ENCODE measurements at regions not wholly inside any gene's neighbourhood (a gene's known extent, or its start where the extent isn't known, plus 50 kb on each side); places are given as distances from the start of the nearest gene placed in this dataset.

DNA sequence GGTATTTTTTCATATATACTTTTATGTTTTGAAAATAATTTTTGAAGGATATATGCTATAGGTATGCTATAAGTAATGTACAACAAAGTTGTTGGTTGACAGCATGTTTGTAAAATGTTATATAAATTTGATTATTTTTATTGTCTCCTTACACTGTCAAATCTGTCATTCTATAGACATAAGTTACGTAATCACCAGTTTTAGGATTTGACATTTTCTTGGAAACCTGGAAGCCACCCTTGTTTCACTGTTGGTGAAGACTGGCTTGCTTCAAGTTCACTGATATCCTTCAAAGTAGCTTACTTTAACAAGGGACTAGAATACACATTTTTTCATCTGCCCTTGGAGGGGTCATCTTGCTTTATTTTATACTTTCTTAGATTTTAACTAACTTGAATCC is 1288.6 kb upstream of the EYS start:
- Histone ChIP-seq H3K4me1 (replicated peaks in 1 of 4; ENCODE audit: control insufficient read depth in 3 of 4, insufficient read depth in 4 of 4, low read length in 3 of 4) (no peaks in the 10 kb centered on the region), H3K23me2 (ENCODE audit: low read depth, low read length) (no peaks in the 10 kb centered on the region), H4K5ac (ENCODE audit: insufficient read length, low read depth, low read length) (no peak overlapping the region), H2AFZ (ENCODE audit: low read length) (no peak overlapping the region), H3K79me1 (ENCODE audit: low read depth, low read length) (no peaks in the 10 kb centered on the region), H3K36me3 (ENCODE audit: control insufficient read depth in 2 of 4, insufficient read depth in 4 of 4, low read length in 3 of 4) (no peaks in the 10 kb centered on the region), H3K27ac (ENCODE audit: low read depth, low read length) (no peak overlapping the region), H2BK15ac (ENCODE audit: low read length) (no peak overlapping the region), H3K18ac (ENCODE audit: extremely low read depth, low read length) (no peak overlapping the region), H2BK12ac (ENCODE audit: low read depth, low read length) (no peak overlapping the region), H3K27me3 (replicated peaks in 1 of 4; ENCODE audit: control insufficient read depth in 3 of 4, extremely low read depth in 1 of 4, insufficient read depth in 3 of 4, low read length in 3 of 4) (no peaks in the 10 kb centered on the region), H4K20me1 (replicated peaks in 1 of 2; ENCODE audit: control insufficient read depth in 1 of 2, insufficient read depth in 2 of 2, low read length in 2 of 2) (no peaks in the 10 kb centered on the region), H3K9ac (replicated peaks in 1 of 4; ENCODE audit: extremely low read depth in 1 of 4, low read depth in 3 of 4, low read length in 3 of 4) (no peak overlapping the region), H4K91ac (replicated peaks; ENCODE audit: insufficient read length, low read length) (no peak overlapping the region), H3K14ac (ENCODE audit: insufficient read length) (no peak overlapping the region), H3K4ac (replicated peaks; ENCODE audit: insufficient read length, low read depth, low read length) (no peak overlapping the region), H3K4me3 (ENCODE audit: extremely low read depth in 1 of 4, insufficient read depth in 2 of 4, low read depth in 3 of 4, low read length in 4 of 4) (no peak overlapping the region), H3K23ac (ENCODE audit: insufficient read length) (no peak overlapping the region), H2AK5ac (ENCODE audit: low read depth, low read length) (no peak overlapping the region), H4K8ac (ENCODE audit: extremely low read depth, insufficient read depth, low read length) (no peak overlapping the region), H3K4me2 (ENCODE audit: insufficient read depth in 1 of 2, low read depth in 2 of 2, low read length in 2 of 2) (no peak overlapping the region), H2BK20ac (ENCODE audit: low read length) (no peak overlapping the region), H3K9me3 (ENCODE audit: insufficient read depth in 2 of 2, low read depth in 1 of 2, low read length in 1 of 2) (0 out of 4 replicates have a peak, but pooled peaks cover 0 to 3% of the 10 kb centered on the region in 2 experiments), H2BK120ac (replicated peaks; ENCODE audit: low read depth, low read length) (no peak overlapping the region), H2BK5ac (ENCODE audit: low read depth, low read length) (no peak overlapping the region), H3K79me2 (ENCODE audit: control insufficient read depth in 1 of 2, insufficient read depth in 2 of 2, low read length in 2 of 2) (no peaks in the 10 kb centered on the region), H3K56ac (replicated peaks; ENCODE audit: insufficient read length, low read depth, low read length) (no peak overlapping the region)
- ChIA-PET POLR2A (ENCODE audit: partially characterized antibody) (no interaction called here), CTCF (ENCODE audit: partially characterized antibody) (no interaction called here)
- no peak for DNase-seq (ENCODE audit: low read depth in 1 of 2, low spot score in 2 of 2)
- no peak for TF ChIP-seq ZNF274 (IDR thresholded peaks at IDR 0.05; ENCODE audit: borderline replicate concordance, extremely low read depth, low read length)
- TF ChIP-seq, protein P1, sequence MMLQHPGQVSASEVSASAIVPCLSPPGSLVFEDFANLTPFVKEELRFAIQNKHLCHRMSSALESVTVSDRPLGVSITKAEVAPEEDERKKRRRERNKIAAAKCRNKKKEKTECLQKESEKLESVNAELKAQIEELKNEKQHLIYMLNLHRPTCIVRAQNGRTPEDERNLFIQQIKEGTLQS (IDR thresholded peaks at IDR 0.05; ENCODE audit: insufficient read depth, low read depth, low read length): no peak
- no peak for TF ChIP-seq TCF12 (IDR thresholded peaks at IDR 0.05; ENCODE audit: low read depth, low read length)
- TF ChIP-seq, protein P2, sequence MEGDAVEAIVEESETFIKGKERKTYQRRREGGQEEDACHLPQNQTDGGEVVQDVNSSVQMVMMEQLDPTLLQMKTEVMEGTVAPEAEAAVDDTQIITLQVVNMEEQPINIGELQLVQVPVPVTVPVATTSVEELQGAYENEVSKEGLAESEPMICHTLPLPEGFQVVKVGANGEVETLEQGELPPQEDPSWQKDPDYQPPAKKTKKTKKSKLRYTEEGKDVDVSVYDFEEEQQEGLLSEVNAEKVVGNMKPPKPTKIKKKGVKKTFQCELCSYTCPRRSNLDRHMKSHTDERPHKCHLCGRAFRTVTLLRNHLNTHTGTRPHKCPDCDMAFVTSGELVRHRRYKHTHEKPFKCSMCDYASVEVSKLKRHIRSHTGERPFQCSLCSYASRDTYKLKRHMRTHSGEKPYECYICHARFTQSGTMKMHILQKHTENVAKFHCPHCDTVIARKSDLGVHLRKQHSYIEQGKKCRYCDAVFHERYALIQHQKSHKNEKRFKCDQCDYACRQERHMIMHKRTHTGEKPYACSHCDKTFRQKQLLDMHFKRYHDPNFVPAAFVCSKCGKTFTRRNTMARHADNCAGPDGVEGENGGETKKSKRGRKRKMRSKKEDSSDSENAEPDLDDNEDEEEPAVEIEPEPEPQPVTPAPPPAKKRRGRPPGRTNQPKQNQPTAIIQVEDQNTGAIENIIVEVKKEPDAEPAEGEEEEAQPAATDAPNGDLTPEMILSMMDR (IDR thresholded peaks at IDR 0.05; ENCODE audit: control extremely low read depth in 1 of 3, insufficient read depth in 1 of 3, low read depth in 1 of 3, low read length in 3 of 3): no peak
- no peak for TF ChIP-seq MAFK (IDR thresholded peaks at IDR 0.05; ENCODE audit: low read depth, low read length)
- no peak for TF ChIP-seq HDAC6 (IDR thresholded peaks at IDR 0.05; ENCODE audit: low read depth, low read length)
- 100% methylated on average over 1 of the region's 1 CpG; no CpG with 5 or more reads in 1 of the 2 experiments for WGBS, 2 experiments (ENCODE audit: extremely low coverage in 1 of 2, insufficient coverage in 1 of 2, insufficient read length in 1 of 2, insufficient replicate concordance in 2 of 2, low coverage in 1 of 2, low lambda C conversion rate in 2 of 2, missing lambda C conversion rate in 1 of 2)
- no peak for FAIRE-seq

Data from H1 (cell line).